GM12873 (cell line): ENCODE measurements at regions not wholly inside any gene's neighbourhood (a gene's known extent, or its start where the extent isn't known, plus 50 kb on each side); places are given as distances from the start of the nearest gene placed in this dataset.

Source experiments
- CTCF ChIP-seq: IDR thresholded peaks from 2 replicates; pipeline ENCODE4 v1.5.1; 2012; ENCODE audit warnings: low read depth, mild to moderate bottlenecking, moderate library complexity, low read length, control low read depth; ENCODE audit not compliant: insufficient read depth; ENCODE audit errors: missing control alignments

- no peak for TF ChIP-seq CTCF
Observed at GRCh38 chr4:10200869-10201268, 84.3 kb upstream of the WDR1 start.

GRCh38 chr4:10198365-10198764 is 81.8 kb upstream of the WDR1 start:
- TF ChIP-seq CTCF = no peak

- TF ChIP-seq CTCF = no peak
Observed at GRCh38 chr4:10197952-10198351, 81.4 kb upstream of the WDR1 start.

- no peak for TF ChIP-seq CTCF
Observed at GRCh38 chr4:10196191-10196590, 79.6 kb upstream of the WDR1 start.

- no peak for TF ChIP-seq CTCF
Observed at GRCh38 chr4:10192331-10192730, 75.7 kb upstream of the WDR1 start.

GRCh38 chr4:10188400-10189004 is 71.9 kb upstream of the WDR1 start:
- TF ChIP-seq CTCF = no peak

GRCh38 chr4:10186228-10187214 is 69.9 kb upstream of the WDR1 start:
- TF ChIP-seq CTCF = peak; percentile 15
